H1 (cell line): ENCODE measurements at regions not wholly inside any gene's neighbourhood (a gene's known extent, or its start where the extent isn't known, plus 50 kb on each side); places are given as distances from the start of the nearest gene placed in this dataset.

Experiments used
- CTCF ChIA-PET: fragments of 300-600 bp; sonication (Branson Sonifier 250); formaldehyde crosslinking; loops from one replicate; lab custom pipeline; 2021; ENCODE audit not compliant: partially characterized antibody; lab: Charles Lee
- POLR2A ChIA-PET: fragments of 300-600 bp; sonication (Branson Sonifier 250); formaldehyde crosslinking; loops from one replicate; lab custom pipeline; 2021; ENCODE audit warnings: inconsistent platforms; ENCODE audit not compliant: partially characterized antibody; lab: Charles Lee
- DNase-seq, 2 experiments: peaks; one replicate each; pipeline versions ENCODE4 v3.0.0 to v3.0.0-alpha.2; 2010 to 2022; ENCODE audit warnings: low spot score in 2 of 2, low read depth in 1 of 2, mixed read lengths in 1 of 2
- FAIRE-seq: peaks from 2 replicates; lab custom pipeline; 2011; peaks lifted over from hg19 to GRCh38; lab: Jason Lieb, UNC
- H2AFZ ChIP-seq: 2 replicates; pipeline ENCODE4 v1.8.1; 2012; ENCODE audit warnings: low read length, inconsistent platforms
- H2AK5ac ChIP-seq: 2 replicates; pipeline ENCODE4 v1.6.1; 2013; ENCODE audit warnings: low read depth, low read length
- H2BK120ac ChIP-seq: replicated peaks from 2 replicates; pipeline ENCODE3; 2013; ENCODE audit warnings: low read depth, low read length, inconsistent platforms
- H2BK12ac ChIP-seq: 2 replicates; pipeline ENCODE4 v1.6.1; 2013; ENCODE audit warnings: low read depth, low read length
- H2BK15ac ChIP-seq: 2 replicates; pipeline ENCODE4 v1.6.1; 2013; ENCODE audit warnings: low read length
- H2BK20ac ChIP-seq: 2 replicates; pipeline ENCODE4 v1.6.1; 2013; ENCODE audit warnings: low read length
- H2BK5ac ChIP-seq: 2 replicates; pipeline ENCODE4 v1.6.1; 2013; ENCODE audit warnings: low read depth, low read length
- H3K14ac ChIP-seq: 2 replicates; pipeline ENCODE4 v1.6.1; 2013; ENCODE audit warnings: inconsistent platforms; ENCODE audit not compliant: insufficient read length
- H3K18ac ChIP-seq: 2 replicates; pipeline ENCODE4 v1.6.1; 2013; ENCODE audit warnings: low read length; ENCODE audit errors: extremely low read depth
- H3K23ac ChIP-seq: 2 replicates; pipeline ENCODE4 v1.6.1; 2013; ENCODE audit warnings: inconsistent platforms; ENCODE audit not compliant: insufficient read length
- H3K23me2 ChIP-seq: 2 replicates; pipeline ENCODE4 v1.6.1; 2013; ENCODE audit warnings: low read depth, low read length
- H3K27ac ChIP-seq: 2 replicates; pipeline ENCODE4 v1.6.1; 2011; ENCODE audit warnings: low read depth, low read length, inconsistent platforms
- H3K27me3 ChIP-seq, 4 experiments: replicated peaks in 1 of 4; 1 replicate in 1 of 4; 2 replicates in 3 of 4; pipeline versions ENCODE4 v1.6.1 to v1.8.1; 2011 to 2013; ENCODE audit warnings: low read length in 3 of 4, mild to moderate bottlenecking in 3 of 4, inconsistent platforms in 2 of 4, mixed read lengths in 2 of 4, moderate library complexity in 1 of 4; ENCODE audit not compliant: control insufficient read depth in 3 of 4, insufficient read depth in 3 of 4; ENCODE audit errors: extremely low read depth in 1 of 4
- H3K36me3 ChIP-seq, 4 experiments: 2 replicates each; pipeline versions ENCODE4 v1.6.1 to v1.8.1; 2011 to 2013; ENCODE audit warnings: mild to moderate bottlenecking in 4 of 4, low read length in 3 of 4, moderate library complexity in 2 of 4, control low read depth in 1 of 4, inconsistent platforms in 1 of 4; ENCODE audit not compliant: insufficient read depth in 4 of 4, control insufficient read depth in 2 of 4
- H3K4ac ChIP-seq: replicated peaks from 2 replicates; pipeline ENCODE3; 2013; ENCODE audit warnings: low read length, low read depth, mixed read lengths, inconsistent platforms; ENCODE audit not compliant: insufficient read length
- H3K4me1 ChIP-seq, 4 experiments: replicated peaks in 1 of 4; 1 replicate in 1 of 4; 2 replicates in 3 of 4; pipeline versions ENCODE4 v1.6.1 to v1.8.1; 2011 to 2013; ENCODE audit warnings: low read length in 3 of 4, inconsistent platforms in 2 of 4, mixed read lengths in 1 of 4; ENCODE audit not compliant: insufficient read depth in 4 of 4, control insufficient read depth in 3 of 4
- H3K4me2 ChIP-seq, 2 experiments: 2 replicates each; pipeline versions ENCODE4 v1.6.1 to v1.8.1; 2011 to 2013; ENCODE audit warnings: low read depth in 2 of 2, low read length in 2 of 2, control low read depth in 1 of 2, inconsistent platforms in 1 of 2, mild to moderate bottlenecking in 1 of 2; ENCODE audit not compliant: insufficient read depth in 1 of 2
- H3K4me3 ChIP-seq, 4 experiments: fragments of 200-600, 300-600 bp in 1 of 4; sonication (generic), shearing (Covaris generic), sonication (Bioruptor Twin) in 1 of 4; 2 replicates each; pipeline versions ENCODE4 v1.5.1 to v1.8.1; 2011 to 2016; ENCODE audit warnings: low read length in 4 of 4, low read depth in 3 of 4, control low read depth in 2 of 4, inconsistent platforms in 2 of 4, mild to moderate bottlenecking in 2 of 4, mixed read lengths in 1 of 4, moderate library complexity in 1 of 4; ENCODE audit not compliant: insufficient read depth in 2 of 4; ENCODE audit errors: extremely low read depth in 1 of 4
- H3K56ac ChIP-seq: replicated peaks from 2 replicates; pipeline ENCODE3; 2013; ENCODE audit warnings: low read depth, mild to moderate bottlenecking, mixed read lengths, low read length, inconsistent platforms; ENCODE audit not compliant: insufficient read length
- H3K79me1 ChIP-seq: 2 replicates; pipeline ENCODE4 v1.6.1; 2013; ENCODE audit warnings: low read depth, low read length, control low read depth
- H3K79me2 ChIP-seq, 2 experiments: 2 replicates each; pipeline versions ENCODE4 v1.6.1 to v1.8.1; 2012 to 2013; ENCODE audit warnings: low read length in 2 of 2, mild to moderate bottlenecking in 2 of 2, inconsistent platforms in 1 of 2; ENCODE audit not compliant: insufficient read depth in 2 of 2, control insufficient read depth in 1 of 2
- H3K9ac ChIP-seq, 4 experiments: replicated peaks in 1 of 4; 1 replicate in 1 of 4; 2 replicates in 3 of 4; pipeline versions ENCODE4 v1.6.1 to v1.8.1; 2011 to 2013; ENCODE audit warnings: low read depth in 3 of 4, low read length in 3 of 4, control low read depth in 2 of 4, mild to moderate bottlenecking in 2 of 4, moderate library complexity in 2 of 4, inconsistent platforms in 1 of 4; ENCODE audit errors: extremely low read depth in 1 of 4
- H3K9me3 ChIP-seq, 2 experiments: 2 replicates each; pipeline versions ENCODE4 v1.6.1 to v1.8.1; 2012 to 2013; ENCODE audit warnings: mild to moderate bottlenecking in 2 of 2, moderate library complexity in 2 of 2, control low read depth in 1 of 2, inconsistent platforms in 1 of 2, low read depth in 1 of 2, low read length in 1 of 2, mixed read lengths in 1 of 2; ENCODE audit not compliant: insufficient read depth in 2 of 2
- H4K20me1 ChIP-seq, 2 experiments: replicated peaks in 1 of 2; 2 replicates each; pipeline versions ENCODE3 to v1.8.1; 2011 to 2013; ENCODE audit warnings: inconsistent platforms in 2 of 2, low read length in 2 of 2, mild to moderate bottlenecking in 1 of 2; ENCODE audit not compliant: insufficient read depth in 2 of 2, control insufficient read depth in 1 of 2
- H4K5ac ChIP-seq: 2 replicates; pipeline ENCODE4 v1.6.1; 2013; ENCODE audit warnings: low read length, low read depth, mixed read lengths, inconsistent platforms; ENCODE audit not compliant: insufficient read length
- H4K8ac ChIP-seq: 2 replicates; pipeline ENCODE4 v1.8.0; 2013; ENCODE audit warnings: mild to moderate bottlenecking, moderate library complexity, low read length, inconsistent platforms; ENCODE audit not compliant: insufficient read depth; ENCODE audit errors: extremely low read depth
- H4K91ac ChIP-seq: replicated peaks from 2 replicates; pipeline ENCODE3; 2013; ENCODE audit warnings: low read length, mixed read lengths, inconsistent platforms; ENCODE audit not compliant: insufficient read length
- CBX8 ChIP-seq: fragments of 300-800, 300-1000 bp; sonication (generic); IDR thresholded peaks from 2 replicates; pipeline ENCODE4 v1.7.1; 2016; ENCODE audit warnings: low read depth, low read length, borderline replicate concordance
- POLR2AphosphoS5 ChIP-seq: IDR thresholded peaks from 2 replicates; pipeline ENCODE4 v1.6.1; 2011; ENCODE audit warnings: low read depth, low read length
- WGBS, 2 experiments: shearing (Covaris generic) in 1 of 2; methylation state at CpG; one replicate each; pipeline versions ENCODE4 v1.1.6 to v1.1.7; 2013 to 2015; ENCODE audit warnings: low lambda C conversion rate in 2 of 2, mixed read lengths in 2 of 2, inconsistent platforms in 1 of 2, low coverage in 1 of 2, missing lambda C conversion rate in 1 of 2; ENCODE audit not compliant: insufficient replicate concordance in 2 of 2, insufficient coverage in 1 of 2, insufficient read length in 1 of 2; ENCODE audit errors: extremely low coverage in 1 of 2, missing lambda C conversion rate in 1 of 2; 5-methylcytosine and 5-hydroxymethylcytosine counted together

DNA sequence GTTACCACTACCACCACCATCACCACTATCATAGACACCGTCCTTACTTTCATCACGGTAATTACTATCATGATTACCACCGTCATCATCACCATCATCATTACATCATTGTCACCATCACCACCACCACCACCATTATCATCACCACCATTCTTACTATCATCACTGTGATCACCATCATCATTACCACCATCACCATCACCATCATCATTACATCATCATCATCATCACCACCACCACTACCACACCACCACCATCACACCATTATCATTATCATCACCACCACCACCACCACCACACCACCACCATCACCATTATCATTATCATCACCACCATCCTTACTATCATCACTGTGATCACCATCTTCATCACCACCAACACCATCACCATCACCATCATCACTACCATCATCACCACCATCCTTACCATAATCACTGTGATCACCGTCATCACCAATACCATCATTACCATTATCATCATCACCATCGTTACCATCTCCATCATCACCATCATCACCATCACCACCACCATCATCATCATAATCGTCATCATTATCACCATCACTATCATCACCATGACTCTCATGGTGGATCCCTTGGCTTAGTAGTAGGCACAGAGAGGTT lies 244.4 kb upstream of the C1orf174 start:
- Histone ChIP-seq H3K79me1 (no peaks in the 10 kb centered on the region), H3K56ac (peak overlapping the region; percentile 92), H3K4me2 (no peak overlapping the region), H3K4ac (peak overlapping the region; percentile 87), H4K20me1 (peaks cover 0 to 6% of the 10 kb centered on the region in 2 experiments), H2BK5ac (no peak overlapping the region), H3K79me2 (no peaks in the 10 kb centered on the region), H2BK120ac (no peak overlapping the region), H4K8ac (no peak overlapping the region), H2BK20ac (no peak overlapping the region), H3K18ac (no peak overlapping the region), H3K27ac (no peak overlapping the region), H3K36me3 (no peaks in the 10 kb centered on the region), H2BK12ac (no peak overlapping the region; the same call in 1 of the 2 replicates), H3K27me3 (no peaks in the 10 kb centered on the region), H3K14ac (no peak overlapping the region), H4K5ac (no peak overlapping the region), H2AK5ac (peak overlapping the region; percentile 95), H3K23ac (no peak overlapping the region), H4K91ac (no peak overlapping the region), H2AFZ (no peak overlapping the region), H3K23me2 (peaks cover 6% of the 10 kb centered on the region), H3K4me1 (no peaks in the 10 kb centered on the region), H2BK15ac (no peak overlapping the region), H3K9me3 (no peaks in the 10 kb centered on the region), H3K9ac (no peak overlapping the region), H3K4me3 (no peak overlapping the region)
- FAIRE-seq (peak; percentile 32), DNase-seq (no peak)
- CTCF ChIA-PET: no interaction called here
- WGBS, 2 experiments: 94% methylated on average over 6 of the region's 6 CpGs; no CpG with 5 or more reads in 1 of the 2 experiments
- no peak for TF ChIP-seq CBX8
- no peak for TF ChIP-seq POLR2AphosphoS5
- POLR2A ChIA-PET: no interaction called here
